NCI-H1694 (cell line): ENCODE measurements at regions not wholly inside any gene's neighbourhood (a gene's known extent, or its start where the extent isn't known, plus 50 kb on each side); places are given as distances from the start of the nearest gene placed in this dataset.

ENCODE experiments used
- DNase-seq: peaks from one replicate; lab custom pipeline; 2025; lab: John Stamatoyannopoulos, UW

DNA sequence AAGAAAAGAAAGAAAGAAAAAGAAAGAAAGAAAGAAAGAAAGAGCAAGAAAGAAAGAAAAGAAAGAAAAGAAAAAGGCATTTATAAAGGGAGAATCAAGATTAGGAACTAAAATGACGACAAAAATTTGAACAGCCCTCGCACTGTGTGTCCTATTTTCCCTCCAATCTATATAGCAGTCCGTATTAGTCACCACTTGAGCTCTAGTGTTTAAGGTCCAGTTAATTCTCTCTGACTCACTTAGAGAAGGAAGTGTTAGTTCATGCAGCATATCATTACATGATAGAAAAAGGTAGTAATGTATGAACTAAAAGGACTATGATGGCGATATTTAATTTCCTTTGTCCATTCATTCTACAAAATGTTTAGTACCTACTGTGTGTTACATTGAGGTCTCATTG lies 122.7 kb downstream of the CBLL2 start:
- no peak for DNase-seq

DNA sequence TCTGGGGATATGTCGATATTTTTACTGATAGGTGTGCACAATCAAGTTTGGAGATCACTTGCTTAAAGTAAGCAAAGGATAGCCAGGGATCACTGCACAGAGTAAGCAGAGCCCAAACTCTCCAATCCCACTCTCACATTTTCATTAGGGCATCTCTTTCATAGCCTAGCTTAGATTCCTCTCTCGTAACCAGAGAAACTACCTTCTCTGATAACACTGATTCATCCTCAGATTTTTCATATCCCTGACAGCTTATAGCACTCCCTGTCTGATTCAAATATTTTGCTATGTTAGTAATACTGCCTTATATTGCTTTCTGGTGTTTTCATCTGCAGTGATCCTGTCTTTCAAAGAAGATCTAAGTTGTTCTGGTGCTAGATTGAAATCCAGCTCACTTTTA lies 123.7 kb downstream of the CBLL2 start:
- no peak for DNase-seq

DNA sequence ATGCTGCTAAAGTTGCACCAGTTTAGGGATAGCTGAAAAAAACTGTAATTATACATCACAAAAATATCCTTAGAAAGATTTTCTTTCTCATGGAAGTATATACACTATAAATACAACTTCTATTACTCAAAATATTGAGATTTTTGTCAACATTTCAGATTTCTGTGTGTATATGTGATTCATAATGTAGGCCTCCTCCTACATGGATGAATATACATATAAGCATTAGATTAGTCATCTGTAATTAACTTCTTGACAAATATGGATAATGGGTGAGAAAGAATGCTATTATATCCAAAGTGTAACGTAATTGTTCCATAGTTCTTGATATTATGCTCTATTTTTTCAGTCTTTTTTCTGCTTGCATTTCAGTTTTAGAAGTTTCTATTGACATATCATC lies 124.9 kb downstream of the CBLL2 start:
- DNase-seq, result no peak

DNA sequence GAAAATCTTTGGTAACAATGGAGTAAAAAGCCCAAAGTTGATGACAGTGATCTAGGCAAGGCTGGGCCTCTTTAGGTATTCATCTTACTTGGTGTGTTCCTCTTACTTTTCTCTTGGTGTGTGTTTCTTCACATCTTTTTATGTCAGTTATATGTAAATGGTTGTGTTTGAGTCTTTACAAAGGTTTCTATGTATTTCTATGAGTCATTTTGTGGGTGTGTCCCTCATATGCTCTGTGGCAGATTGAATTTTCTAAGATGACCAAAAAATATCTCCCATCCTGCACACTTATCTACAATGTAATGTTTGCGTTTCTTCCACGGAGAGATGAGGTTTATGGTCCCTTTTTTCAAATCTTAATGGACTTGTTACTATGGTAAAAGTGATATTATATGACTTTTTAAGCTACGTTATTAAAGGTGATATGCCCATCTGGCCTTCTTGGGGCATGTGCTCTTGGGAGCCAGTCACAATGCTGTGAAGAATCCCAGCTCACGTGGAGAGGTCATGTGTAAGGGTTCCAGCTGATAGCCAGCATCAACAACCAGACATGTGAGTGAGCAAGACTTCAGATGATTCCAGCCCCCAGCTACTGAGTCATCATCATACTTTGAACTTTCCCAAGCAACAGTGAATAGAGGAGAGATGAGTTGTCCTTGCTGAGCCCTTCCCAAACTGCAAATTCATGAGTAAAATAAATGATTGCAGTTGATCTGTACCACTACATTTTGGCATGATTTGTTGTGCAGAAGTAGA lies 126.9 kb downstream of the CBLL2 start:
- DNase-seq, result no peak

DNA sequence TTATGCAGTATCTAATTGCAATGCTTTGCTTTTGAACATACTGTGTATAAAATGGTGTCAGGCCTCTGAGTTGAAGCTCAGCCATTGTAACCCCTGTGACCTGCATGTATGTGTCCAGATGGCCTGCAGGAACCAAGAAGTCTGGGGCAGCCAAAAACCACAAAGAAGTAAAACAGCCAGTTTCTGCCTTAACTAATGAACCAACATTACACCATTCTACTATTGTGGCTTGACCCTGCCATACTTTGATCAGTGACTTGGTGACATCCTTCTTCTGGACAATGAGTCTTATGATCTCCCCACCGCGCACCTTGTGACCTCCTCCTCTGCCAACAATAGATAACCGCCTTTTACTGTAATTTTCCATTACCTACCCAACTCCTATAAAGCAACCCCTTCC lies 131.6 kb downstream of the CBLL2 start:
- no peak for DNase-seq

DNA sequence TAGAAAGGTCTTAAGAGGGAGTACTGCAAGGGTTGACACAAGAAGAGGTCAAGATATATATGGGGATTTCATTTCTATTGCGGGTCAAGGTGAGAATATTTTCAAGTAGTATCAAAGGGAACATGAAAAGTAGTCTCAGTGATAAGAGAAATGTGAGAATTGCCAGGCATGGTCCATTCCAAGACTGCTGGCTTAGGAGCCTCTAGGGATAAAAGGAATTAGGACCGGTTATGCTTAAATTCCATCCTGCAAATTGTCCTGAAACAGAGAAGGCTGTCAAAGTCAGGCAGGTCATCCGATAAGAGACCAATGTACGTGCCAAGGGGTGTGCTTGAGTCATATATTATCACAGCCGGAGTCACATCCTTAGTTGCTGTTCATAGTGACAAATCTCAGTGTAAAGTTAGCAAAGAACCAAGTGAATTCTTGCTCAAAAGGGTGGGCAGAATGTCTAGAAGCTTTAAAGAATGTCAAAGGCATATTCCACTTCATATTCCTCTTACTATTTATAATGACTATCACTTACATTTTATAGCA lies 133.6 kb downstream of the CBLL2 start:
- DNase-seq, result no peak

DNA sequence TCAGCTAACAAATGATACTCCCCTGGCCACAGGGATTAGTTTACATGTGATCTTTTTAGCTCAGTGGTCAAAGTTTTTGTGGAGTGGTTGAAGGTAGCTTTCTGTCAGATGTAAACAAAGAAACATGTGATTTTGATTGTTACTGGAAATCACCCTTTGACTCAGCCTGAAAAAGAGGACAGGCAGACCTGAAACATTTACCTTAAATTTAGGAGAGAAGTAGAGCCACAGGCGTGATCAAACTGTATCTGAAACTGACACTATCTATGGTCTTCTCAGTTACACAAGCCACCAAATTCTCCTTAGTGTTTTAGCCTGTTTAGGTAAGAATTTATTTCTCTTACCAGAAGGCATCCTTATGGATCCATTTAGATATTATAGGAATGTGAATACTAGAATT lies 136.7 kb downstream of the CBLL2 start:
- DNase-seq, result no peak

DNA sequence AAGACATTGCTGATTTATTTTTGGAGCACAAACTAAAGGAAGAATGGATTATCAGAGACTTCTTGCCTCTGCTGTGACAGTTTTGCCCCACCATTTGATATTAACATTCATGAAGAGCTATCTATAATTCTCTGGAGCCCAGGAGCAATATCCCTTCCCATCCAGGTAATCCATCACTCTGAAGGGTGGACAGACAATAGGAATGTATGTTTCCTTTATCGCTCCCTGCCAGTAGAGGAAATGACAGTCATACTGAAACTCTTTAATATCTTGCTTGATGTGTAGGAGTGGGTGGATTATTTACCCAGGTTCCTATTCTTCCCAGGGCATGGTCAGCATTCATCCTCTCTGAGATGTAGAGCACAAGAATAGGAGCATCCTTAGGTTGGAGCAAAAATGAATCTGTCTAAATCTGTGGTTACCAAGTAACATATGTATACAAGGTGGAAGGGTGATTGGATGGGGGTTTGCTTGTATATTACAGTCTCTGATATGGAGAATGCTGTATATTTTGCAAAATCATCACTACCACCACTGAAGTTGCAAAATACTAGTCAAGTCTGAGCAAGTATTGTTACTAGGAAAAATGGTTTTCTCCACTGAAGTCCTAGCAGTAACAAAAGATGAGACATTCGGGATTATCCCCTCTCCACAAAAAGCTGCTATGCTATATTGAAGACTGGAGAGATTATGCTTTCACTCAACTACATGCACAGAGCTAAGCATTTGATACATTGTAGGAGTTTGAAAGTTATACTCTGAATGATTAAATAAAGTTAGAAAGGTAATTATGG lies 151.6 kb downstream of the CBLL2 start:
- DNase-seq, result no peak

DNA sequence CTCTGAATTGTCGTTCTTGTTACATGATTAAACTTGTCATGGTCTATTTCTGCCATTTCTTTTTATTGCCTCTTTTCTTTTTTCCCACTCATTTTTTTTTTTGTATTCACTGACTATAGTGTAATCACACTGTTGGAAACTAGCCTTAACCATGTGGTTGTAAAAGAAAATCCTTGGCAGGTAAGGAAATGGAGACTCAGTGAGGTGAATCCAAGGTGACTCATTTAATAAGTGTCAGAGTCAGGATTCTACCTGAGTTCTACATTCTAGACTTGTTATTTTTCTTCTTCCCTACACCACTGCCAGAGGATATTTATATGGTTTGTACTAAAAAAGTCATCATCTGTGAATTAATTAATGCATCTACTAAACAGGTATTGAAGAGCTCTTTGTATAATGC lies 152.2 kb downstream of the CBLL2 start:
- no peak for DNase-seq

DNA sequence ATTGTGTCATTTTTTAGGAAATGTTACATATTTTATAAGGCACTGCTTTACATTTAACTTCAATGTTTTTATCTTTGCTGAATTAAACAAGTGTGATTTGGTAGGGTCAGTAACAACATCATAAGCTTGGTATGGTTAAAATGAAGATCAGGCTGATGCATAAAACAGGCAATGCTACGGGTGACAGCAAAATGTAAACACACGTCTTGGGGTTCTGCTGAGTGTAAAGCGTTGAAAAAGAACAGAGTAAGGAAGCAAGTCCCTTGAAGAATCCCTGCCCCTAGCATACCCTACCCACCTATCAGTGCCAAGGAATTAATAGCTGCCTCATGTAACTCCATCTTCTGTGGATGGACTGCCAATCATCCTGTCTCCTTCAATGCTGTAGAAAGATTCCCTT lies 157.0 kb downstream of the CBLL2 start:
- DNase-seq, result no peak

DNA sequence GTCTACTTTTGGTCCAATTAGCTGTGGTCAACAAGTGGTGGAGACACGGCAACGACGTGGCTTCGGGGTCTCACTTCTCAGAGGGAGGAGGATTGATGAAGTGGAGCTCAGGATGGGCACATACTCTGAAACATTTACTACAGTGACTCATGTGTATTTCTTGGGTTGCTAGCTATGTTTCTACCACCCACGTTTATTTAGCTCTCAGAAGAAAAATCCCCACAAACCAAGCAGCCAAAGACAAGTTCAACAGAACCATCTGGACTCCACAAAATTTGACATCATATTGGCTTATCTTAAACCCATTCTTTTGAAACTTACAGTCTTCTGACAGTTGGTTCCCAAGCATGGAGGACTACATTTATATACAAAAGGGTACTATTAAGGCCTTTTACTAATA lies 158.0 kb downstream of the CBLL2 start:
- DNase-seq, result no peak

DNA sequence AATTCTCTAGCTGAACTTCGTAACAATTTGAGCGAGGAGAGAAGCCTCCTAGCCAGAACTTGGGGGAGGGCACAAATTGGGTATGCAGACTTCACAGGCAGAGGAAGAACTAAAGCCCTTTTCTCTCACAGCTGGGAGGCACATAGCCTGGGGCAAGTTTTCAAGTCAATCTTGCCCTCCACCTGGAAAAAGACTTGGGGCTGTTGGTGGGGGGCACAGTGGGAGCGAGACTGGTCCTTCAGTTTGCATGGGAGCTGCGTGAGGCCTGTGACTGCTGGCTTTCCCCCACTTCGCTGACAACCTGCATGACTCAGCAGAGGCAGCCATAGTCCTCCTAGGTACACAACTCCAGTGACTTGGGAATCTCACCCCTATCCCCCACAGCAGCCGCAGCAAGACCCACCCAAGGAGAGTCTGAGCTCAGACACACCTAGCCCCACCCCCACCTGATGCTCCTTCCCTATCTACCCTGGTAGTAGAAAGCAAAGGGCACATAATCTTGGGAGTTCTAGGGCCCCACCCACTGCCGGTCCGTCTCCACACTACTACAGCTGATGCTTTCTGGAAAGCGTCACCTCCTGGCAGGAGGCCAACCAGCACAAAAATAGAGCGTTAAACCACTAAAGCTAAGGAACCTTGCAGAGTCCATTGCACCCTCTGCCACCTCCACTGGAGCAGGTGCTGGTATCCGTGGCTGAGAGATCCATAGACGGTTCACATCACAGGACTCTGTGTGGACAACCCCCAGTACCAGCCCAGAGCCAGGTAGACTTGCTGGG lies 160.8 kb downstream of the CBLL2 start:
- DNase-seq, result no peak

DNA sequence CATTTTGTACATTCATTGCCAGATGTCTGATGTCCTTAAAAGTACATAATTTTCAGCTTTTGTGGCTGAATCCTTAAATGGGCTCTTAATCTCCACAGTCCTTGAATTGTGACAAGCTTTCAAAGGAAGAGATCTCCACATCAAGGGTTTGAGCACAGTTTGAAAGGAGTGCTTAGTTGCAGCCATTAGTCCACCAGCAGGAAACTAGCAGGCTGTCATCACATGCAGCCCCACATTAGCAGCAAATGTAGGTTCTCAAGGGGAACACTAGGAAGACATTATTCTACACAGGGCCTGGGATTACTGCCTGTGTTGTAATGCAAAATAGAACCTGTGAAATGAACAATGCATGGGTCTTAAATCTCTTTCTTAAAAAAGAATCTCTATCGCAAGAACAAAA lies 173.2 kb downstream of the CBLL2 start:
- DNase-seq, result no peak

DNA sequence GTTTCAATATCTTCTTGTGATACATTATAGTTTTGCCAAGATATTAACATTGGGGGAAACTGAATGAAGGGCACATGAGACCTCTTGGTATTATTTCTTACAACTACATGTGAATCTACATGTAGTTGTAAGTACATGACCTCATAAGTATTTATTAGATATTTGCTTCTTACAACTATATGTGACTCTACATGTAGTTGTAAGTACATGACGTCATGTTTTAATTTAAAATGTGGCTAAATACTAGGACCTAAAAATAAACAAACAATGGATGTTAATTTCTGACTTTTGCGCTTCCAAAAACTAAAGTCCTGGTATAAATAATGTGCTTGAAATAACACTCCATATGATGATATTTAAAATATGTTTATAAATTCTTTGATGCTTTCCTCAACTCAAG lies 190.2 kb downstream of the CBLL2 start:
- no peak for DNase-seq

DNA sequence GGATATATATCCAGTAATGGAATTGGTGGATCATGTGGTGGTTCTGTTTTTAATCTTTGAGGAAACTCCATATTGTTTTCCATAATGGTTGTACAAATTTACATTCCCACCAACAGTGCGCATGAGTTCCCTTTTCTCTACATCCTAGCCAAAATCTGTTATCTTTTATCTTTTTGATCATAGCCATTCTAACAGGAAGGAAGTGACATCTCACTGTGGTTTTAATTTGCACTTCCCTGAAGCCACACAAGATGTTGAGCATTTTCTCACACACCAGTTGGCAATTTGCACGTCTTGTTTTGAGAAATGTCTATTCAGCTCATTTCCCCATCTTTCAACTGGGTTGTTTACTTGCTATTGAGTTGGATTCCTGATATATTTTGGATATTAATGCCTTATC lies 194.9 kb downstream of the CBLL2 start:
- no peak for DNase-seq

DNA sequence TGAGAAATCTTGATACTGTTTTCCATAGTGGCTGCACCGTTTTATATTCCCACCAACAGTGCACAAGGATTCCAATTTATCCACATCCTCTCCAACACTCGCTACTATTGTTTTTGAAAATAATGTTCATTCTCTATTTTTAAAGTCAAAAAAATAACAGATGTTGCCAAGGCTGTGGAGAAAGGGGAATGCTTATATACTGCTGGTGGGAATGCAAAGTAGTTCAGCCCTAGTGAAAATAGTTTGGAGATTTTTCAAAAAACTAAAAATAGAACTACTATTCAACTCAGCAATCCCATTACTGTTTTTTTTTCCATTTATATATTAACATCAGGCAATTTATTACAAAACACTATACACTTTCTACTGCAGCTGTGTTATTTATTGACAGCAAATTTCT lies 208.7 kb downstream of the CBLL2 start:
- no peak for DNase-seq

DNA sequence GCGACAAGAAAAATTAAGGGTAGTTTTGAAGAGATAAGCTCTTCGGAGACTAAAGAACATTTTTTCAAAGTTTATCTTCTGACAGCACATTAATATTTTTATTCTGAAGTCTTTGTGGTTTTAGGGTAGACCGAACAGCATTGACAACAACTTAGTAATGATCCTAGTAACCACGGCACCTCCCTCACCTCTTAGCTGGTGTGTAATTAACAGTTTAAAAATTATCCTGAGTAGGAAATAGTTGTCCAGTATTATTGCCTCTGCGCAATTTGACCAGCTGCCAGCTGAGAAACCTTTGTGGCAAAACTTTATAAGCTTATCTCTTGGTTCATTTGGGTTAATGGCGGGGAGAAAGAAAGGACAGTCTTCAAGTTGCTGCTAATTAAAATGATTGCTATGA lies 213.6 kb downstream of the CBLL2 start:
- no peak for DNase-seq

DNA sequence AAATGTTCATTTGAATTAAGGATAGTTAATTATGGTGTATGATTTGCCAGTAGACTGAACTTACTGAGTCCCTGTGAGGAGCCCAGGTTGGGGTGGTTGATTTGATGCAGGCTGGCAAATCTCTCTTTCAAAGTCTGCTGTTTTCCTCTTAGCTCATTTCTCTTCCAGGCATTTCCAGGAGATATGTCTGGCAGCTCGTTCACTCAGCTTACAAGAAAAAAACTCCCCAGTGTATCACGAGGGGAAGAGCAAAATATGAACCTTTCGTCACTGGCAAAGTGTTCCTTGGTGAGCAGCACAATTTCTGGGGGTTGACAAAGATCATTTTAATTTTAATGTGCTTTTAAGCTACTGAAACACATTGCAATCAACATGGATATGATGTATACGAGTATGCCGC lies 244.2 kb downstream of the CBLL2 start:
- no peak for DNase-seq

DNA sequence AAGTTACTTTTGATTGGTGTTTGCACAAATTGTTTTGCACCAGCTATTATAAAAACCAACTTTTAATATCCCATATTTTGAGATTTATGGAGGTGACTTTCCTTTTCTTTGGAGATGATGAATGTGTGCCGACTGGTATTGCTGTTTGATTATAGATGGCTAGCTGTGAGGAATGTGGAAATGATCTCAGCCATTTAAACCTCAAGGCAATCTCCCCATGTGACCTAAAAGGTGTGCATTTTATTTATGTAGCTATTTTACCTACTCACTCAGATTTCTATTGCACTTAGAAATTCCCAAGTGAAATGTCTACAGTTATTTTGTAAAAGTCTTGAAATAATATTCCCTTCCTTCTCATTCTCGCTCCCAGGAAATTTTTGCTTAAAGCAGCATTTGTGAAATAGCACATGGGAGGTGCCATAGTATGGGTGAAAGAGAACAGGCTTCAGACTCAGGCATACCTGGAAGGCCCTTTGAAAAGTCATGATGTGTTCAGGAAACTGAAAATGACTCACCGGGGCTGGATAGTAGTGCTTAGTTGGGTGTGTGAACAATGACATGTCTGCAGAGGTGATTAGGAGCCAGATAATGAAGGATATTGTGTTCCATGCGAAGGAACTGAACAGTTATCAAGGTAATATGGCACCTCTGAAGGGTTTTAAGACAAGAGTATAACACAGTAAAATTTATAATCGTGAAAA lies 247.6 kb downstream of the CBLL2 start:
- DNase-seq, result no peak

DNA sequence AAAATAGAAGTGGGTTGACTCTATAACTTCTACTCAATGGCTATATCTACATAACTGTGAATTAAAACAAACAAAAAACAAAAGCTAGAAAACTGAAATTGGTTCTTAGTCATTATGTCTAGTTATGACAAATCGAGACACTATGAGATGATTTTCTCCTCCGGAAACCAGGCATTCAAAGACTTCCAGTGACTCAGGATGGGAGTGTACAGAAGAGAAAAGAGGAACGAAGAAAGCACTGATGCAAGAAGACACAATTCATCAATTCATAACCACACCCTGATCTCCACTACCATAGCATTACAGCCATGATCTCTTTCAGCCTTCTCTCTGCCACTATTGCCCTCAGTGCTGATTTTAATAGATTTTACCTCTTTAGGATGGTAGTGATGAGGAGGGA lies 253.6 kb downstream of the CBLL2 start:
- DNase-seq, result no peak

DNA sequence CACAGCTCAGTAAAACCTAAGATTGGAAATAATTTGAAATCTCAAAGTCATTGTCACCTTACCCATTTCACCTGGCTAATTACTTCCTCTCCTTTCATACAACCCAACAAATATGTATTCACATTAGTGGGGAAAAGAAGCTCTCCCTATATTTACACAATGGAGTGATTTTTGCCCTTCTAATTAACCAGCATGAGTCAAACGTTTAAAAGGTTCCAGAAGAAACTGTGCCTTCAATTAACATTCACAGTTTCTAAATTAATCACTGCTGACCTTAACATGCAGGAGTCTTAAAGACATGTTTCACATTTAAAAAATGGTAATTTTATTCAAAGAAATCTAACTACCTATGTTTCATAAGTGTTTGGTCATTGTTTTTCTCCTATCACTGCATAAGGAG lies 254.6 kb downstream of the CBLL2 start:
- no peak for DNase-seq

DNA sequence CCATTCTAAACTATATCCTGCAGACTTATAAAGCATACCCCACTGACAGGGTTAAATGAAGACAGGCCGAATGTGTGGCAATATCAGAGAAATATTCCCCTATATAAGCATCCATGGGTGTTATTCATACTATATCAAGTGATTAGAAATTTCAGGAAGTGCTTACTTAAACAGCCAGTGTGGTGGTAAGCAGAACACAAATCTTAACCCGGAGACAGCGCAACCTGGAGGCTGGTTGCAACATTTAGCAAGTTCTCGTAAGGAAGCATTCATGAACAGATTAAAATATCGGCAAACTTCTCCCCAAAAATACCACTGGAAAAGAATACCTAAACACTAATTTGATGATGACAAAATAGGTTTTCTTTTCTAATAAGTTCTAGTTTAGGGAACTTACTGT lies 261.2 kb downstream of the CBLL2 start:
- no peak for DNase-seq
